GM19455 (cell line): ENCODE measurements at regions not wholly inside any gene's neighbourhood (a gene's known extent, or its start where the extent isn't known, plus 50 kb on each side); places are given as distances from the start of the nearest gene placed in this dataset.
"Not testable (repeated sequence)": the region's sequence is repeated elsewhere in the genome, so short reads cannot be mapped to it uniquely, and the experiment has no call there.

Source experiments
- ATAC-seq: cut with Tn5 transposase; IDR thresholded peaks from one replicate; pipeline ENCODE4 v1.9.1; 2021; ENCODE audit not compliant: unreplicated experiment

- no peak for ATAC-seq
Observed at GRCh38 chr6:85360794-85361642, 88.9 kb upstream of the NT5E start.

DNA sequence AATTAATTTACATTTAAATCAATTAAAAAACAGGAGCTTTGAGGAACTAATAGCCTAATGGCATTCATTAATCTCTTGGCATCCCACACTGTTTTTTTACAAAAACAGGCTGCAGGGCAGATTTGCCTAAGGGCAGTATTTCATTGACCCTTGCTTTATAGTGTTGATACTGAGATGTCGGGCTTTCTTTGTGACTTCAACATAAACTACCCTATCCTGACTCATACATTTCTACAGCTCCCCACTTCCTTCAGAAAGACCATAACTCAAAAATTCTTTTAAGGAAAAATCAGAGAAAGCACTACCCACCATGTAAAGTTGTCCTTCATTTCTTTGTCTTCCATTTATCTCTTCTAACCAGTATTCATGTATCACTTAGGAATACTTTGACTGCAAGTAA is 92.2 kb upstream of the NT5E start:
- no peak for ATAC-seq

DNA sequence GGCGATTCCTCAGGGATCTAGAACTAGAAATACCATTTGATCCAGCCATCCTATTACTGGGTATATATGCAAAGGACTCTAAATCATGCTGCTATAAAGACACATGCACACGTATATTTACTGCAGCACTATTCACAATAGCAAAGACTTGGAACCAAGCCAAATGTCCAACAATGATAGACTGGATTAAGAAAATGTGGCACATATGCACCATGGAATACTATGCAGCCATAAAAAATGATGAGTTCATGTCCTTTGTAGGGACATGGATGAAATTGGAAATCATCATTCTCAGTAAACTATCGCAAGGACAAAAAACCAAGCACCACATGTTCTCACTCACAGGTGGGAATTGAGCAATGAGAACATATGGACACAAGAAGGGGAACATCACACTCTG is 93.1 kb upstream of the NT5E start:
- not testable (repeated sequence) for ATAC-seq

DNA sequence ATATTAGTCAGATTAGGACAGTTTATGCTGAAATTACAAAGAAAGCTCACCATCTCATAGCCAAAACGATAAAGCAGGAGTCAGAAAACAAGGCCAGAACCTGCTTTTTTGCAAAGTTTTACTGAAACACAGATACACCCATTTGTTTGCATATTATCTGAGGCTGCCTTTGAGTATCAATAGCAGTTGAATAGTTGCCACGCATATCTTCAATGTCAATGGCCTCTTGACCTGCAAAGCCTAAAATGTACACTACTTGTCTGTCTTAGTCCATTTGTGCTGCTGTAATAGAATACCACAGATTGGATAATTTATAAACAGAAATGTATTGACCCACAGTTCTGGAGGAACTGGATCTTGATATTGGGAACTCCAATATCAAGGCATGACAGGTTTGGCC is 94.1 kb upstream of the NT5E start:
- ATAC-seq, result no peak

DNA sequence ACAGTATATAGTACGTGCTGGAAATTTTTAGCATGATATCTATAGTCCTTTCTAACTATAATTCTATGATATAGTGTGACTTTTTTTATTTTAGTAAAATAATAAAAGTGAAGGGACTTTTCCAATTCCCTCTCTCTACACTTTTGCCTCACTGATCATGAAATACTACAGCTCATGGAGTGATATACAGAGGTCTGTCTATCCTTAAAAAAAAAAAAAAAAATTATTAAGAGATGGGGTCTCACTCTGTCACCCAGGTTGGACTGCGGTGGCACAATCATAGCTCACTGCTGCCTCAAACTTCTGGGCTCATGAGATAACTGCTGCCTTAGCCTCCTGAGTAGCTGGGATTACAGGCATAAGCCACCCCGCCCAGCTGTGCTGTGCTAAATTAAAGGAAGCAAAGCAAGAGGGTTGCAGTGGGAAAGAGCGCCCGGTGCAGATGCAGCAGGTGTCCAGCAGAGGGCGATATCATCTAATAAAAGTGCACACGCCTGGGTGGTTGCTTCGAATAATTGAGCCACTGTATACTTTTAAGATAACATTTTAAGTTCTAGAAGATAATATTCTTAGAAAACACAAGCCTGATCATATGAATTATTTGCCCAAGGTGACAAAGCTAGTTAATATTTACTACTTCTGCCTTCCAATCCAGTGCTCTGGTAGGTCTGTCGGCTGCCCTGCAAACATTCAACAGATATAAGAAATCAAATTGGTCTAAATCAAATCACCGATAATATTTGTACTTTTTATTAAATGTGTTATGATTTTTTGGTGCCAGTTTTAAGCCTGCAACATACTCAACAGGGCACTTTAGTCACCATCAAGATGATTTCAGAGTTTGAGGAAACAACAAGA is 94.9 kb upstream of the NT5E start:
- ATAC-seq, result peak; percentile 88

DNA sequence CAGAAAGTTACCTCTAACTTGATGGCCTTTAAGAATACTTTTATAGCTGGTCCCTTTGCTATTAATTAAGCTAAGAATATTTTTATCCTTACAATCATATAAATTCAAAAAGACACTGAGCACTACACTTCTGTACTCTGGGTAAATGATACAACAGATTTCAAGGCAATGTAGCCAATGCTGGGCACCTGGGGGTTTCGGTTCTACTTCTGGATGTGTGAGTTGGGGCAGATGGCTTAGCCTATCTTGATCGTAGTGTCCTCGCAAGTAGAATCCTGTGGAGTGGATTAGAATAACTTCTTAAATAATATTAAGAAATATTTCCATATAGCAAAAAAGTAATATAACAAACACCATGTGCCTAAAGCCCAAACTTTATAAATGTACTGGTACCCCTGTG is 96.9 kb upstream of the NT5E start:
- ATAC-seq, result no peak

GRCh38 chr6:85348643-85349042 is 101.2 kb upstream of the NT5E start:
- no peak for ATAC-seq

- ATAC-seq, result no peak
Observed at GRCh38 chr6:85347812-85348211, 102.1 kb upstream of the NT5E start.

GRCh38 chr6:85346196-85346595 is 103.7 kb upstream of the NT5E start:
- ATAC-seq, result no peak

GRCh38 chr6:85344996-85345395 is 104.9 kb upstream of the NT5E start:
- ATAC-seq, result no peak

DNA sequence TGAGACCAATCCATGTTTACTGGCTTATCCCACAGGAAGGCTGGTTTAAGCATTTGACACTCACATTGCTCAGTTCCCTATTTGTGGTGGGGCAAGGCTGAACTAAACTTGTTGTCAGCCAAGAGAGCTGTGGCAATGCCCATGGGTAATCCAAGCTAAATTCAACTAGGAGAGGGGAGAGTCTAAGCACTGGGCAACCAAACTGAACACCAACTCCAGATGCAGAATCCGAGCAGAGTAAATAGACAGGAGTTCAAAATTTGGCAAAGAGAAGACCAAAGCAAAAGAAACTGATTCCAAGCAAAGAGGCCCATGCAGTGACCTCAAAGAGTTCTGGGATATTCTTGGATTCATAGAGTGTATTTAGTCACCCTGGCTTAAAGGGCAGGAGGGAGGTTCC is 106.5 kb upstream of the NT5E start:
- ATAC-seq, result no peak

- ATAC-seq, result no peak
Observed at GRCh38 chr6:85329196-85329595, 120.7 kb upstream of the NT5E start.

GRCh38 chr6:85325811-85326210 is 124.1 kb upstream of the NT5E start:
- not testable (repeated sequence) for ATAC-seq

- peak; percentile 68 for ATAC-seq
Observed at GRCh38 chr6:85323435-85324040, 126.3 kb upstream of the NT5E start.

DNA sequence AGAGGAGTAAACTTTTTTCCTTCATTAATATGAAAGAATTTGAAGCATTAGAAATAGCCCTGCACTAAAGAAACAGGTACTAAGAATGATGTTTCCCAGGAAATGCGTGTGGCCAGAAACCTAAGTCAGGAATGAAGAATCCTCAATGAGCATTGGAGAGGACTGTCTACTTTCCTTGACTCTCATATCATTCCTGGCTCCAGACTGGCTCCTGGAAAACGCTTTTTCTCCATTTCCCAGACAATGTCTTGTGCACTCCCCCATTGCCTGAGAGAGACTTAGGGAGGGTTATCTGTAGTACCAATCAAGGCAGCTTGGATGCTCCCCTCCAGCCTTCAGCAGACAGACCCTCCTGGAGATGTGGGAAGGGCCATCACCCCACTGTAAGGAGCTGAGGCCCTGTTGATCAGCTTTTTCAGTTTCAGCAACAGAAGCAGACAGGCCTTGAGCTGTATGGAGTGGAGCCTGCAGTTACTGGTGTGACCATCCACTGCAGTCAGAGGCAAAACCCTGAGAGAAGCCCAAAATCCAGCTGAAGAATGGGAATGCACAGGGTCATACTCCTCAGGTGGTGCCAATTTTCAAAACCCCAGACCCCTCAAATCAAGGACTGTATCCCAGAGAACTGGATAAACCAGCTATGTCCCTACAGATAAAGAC is 127.3 kb upstream of the NT5E start:
- ATAC-seq, result no peak

DNA sequence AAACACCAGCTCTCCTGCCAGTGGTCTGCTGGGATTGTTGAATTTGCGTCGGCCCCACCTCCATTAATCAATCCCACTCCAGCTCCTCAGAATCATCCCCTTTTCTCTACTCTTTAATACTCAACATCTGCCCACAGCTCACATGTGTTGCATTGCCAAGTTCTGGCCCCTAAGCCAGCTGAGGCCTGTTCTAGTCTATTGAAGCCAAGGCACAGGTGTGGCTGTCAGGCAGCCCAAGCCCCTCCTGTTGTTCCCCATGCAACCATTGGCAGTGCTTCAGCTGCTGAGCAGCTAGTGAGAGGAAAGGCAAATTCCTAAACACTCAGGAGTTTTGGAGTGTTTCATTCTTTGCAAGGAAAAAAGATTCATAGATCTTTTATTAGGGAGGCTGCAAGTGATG is 128.0 kb upstream of the NT5E start:
- ATAC-seq, result no peak

DNA sequence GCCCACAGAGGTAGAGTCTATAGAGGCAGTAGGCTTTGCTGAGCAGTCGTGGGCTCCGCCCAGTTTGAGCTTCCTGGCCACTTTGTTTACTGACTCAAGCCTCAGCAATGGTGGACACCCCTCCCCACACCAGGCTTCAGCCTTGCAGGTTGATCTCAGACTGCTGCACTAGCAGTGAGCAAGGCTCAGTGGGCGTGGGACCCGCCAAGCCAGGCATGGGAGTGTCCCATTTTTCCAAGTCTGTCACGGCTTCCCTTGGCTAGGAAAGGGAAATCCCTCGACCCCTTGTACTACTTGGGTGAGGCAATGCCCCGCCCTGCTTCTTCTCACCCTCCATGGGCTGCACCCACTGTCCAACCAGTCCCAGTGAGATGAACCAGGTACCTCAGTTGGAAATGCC is 135.3 kb upstream of the NT5E start:
- ATAC-seq, result no peak

DNA sequence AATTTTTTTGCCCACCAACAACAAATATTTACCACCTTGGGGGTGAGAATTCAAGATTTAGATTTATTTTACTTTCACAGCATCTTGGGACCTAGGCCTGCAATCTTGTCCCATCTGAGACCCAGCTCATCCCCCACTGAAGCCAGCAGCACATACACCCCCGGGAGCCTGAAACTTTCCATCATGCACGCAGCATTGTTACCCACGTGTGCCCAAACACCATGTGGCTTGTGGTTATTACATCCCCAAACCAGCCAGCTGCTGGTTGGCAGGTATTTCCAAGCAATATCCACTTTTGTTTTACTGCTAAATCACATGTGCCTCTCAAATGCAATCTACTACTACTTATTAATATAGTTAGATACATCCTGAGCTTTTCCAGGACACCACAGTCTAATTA is 149.3 kb upstream of the NT5E start:
- no peak for ATAC-seq

DNA sequence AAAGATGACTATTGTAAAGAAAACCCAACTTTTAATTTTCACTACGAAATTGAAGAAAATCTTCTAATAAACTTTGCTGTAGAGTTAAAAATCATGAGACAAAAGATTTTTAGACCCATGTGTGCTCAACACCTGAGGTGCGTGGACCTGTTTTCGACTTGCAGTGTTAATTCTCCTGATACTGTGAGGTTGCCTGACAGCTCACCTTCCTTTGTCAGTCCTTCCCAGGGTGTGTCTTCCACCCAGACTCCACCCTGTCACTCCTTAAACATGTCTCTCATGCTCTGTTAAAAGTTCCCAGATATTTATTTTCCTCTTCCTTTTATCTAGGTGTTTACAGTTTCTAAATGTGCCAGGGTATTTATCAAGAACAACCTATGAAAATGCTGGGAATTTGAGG is 151.3 kb upstream of the NT5E start:
- no peak for ATAC-seq

DNA sequence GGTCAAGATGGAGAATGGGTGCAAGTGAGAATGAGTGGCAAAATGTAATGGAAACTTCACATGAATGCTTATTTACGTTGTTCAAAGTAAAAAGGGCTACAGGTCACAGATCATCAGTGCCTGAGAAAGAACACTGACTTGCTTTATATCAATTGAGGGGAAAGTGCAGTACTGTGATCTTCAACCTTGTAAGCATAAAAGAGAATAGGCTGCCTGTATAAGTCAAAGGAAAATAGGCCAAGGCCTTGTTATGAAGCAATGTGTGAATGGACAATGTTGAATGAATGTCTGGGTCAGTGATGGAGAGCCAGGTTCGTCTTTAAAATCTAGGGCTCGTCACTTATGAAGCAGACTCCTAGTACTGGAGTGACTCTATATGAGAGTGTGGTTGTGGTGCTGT is 158.6 kb upstream of the NT5E start:
- no peak for ATAC-seq

DNA sequence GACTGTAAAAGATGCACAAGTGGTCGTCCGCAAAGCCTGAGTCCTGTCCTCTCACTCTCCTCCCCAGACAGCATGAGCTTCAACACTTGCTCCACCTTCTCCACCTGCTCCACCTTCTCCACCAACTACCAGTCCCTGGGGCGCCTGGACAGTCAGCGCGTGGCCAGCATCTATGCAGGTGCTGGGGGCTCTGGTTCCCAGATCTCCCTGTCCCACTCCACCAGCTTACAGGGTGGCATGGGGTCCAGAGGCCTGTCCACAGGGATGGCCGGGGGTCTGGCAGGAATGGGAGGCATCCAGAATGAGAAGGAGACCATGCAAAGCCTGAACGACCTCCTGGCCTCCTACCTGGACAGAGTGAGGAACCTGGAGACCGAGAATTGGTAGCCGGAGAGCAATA is 162.2 kb upstream of the NT5E start:
- ATAC-seq, result no peak
